Retinal pigment epithelial cell (primary cell): ENCODE measurements at regions not wholly inside any gene's neighbourhood (a gene's known extent, or its start where the extent isn't known, plus 50 kb on each side); places are given as distances from the start of the nearest gene placed in this dataset.

Experiments used
- DNase-seq: peaks from one replicate; pipeline ENCODE4 v3.0.0-alpha.2; 2010; ENCODE audit warnings: low read depth
- H3K4me3 ChIP-seq: 2 replicates; pipeline ENCODE4 v1.5.1; 2011; ENCODE audit warnings: mild to moderate bottlenecking, low read length, control low read depth, moderate library complexity
- CTCF ChIP-seq: conservative IDR thresholded peaks from 2 replicates; pipeline ENCODE4 v1.5.1; 2011; ENCODE audit warnings: low read depth, low read length, control low read depth, inconsistent platforms

- no peak for TF ChIP-seq CTCF
- no peak for DNase-seq
- no peak overlapping the region for H3K4me3 ChIP-seq
Measured at GRCh38 chr14:84021433-84021832, 1508.5 kb upstream of the FLRT2 start.

DNA sequence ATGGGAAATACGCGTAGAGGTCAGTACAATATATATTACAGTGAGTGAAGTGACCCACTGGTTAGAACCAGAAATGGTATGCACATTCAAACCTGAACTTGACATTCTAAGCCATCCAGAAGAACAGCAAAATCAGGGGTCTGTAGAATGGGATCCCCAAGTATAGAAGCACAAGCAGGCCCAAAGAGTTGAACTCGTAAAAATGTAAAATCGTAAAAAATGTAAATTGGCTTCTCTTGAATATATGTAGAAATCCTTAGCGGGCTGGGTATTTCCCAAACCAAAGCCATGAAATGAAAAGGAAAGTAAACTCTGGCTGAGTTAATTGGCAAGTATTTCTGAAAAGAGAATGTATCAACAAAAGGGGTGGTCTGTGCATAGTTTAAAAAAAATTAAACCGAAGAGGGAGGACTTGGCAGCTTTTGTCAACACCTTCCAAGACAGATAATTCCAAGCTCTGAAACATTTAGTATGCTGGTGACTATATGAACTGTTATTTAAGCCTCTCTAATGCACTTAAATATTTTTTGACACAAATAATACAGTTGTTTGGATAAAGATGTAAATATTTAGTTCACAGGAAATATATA, 1505.6 kb upstream of the FLRT2 start:
- H3K4me3 ChIP-seq: no peak overlapping the region
- DNase-seq: no peak
- TF ChIP-seq CTCF: no peak

GRCh38 chr14:84025106-84026012, 1504.6 kb upstream of the FLRT2 start:
- no peak overlapping the region for H3K4me3 ChIP-seq
- DNase-seq: no peak
- TF ChIP-seq CTCF: no peak

DNA sequence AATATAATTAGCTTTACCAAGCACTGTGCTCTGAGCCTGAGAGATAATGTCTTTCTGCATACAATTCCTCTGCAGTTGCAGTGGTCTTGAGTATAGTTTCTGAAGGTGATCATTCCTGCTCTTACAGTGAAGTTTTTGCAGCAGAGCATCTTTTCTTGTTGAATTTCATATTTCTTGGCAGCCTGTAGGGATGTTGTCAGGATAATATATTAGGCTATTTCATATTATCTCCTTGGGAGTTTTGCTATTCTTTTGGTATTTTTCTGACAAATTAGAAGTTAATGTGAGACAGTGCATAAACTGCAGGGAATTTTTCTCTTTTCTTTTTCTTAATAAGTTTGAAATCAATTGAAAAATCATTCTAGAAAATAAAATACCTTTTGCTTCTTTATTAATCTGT, 1502.6 kb upstream of the FLRT2 start:
- TF ChIP-seq CTCF: no peak
- DNase-seq: no peak
- no peak overlapping the region for H3K4me3 ChIP-seq

DNA sequence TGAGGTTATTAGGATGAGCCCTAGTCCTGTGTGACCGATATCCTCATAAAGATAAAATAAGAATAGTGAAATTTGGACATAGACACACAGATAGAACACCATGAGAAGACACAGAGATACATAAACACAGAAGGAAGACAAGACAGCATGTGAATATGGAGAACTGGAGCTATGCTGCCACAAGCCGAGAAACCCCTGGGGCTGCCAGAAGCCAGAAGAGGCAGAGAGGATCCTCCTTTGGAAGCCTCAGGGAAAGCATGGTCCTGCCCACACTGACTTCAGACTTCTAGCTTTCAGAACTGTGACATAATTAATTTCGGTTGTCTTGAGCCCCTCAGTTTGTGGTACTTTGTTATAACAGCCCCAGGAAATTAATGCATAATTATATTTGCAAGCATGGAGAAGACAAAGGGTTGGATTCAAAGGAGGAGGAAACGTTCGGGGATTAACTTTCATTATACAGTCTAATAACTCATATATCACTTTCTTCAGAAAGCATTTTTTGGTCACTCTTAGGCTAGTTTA, 1501.8 kb upstream of the FLRT2 start:
- no peak for DNase-seq
- H3K4me3 ChIP-seq: no peak overlapping the region
- no peak for TF ChIP-seq CTCF

GRCh38 chr14:84029246-84029645, 1500.7 kb upstream of the FLRT2 start:
- no peak for DNase-seq
- TF ChIP-seq CTCF: no peak
- H3K4me3 ChIP-seq: no peak overlapping the region
